Globus pallidus (tissue), 1 donor: ENCODE measurements at regions not wholly inside any gene's neighbourhood (a gene's known extent, or its start where the extent isn't known, plus 50 kb on each side); places are given as distances from the start of the nearest gene placed in this dataset.

ENCODE experiments used
- DNase-seq: peaks from one replicate; pipeline ENCODE4 v3.0.0-alpha.2; 2015; ENCODE audit warnings: low spot score

DNA sequence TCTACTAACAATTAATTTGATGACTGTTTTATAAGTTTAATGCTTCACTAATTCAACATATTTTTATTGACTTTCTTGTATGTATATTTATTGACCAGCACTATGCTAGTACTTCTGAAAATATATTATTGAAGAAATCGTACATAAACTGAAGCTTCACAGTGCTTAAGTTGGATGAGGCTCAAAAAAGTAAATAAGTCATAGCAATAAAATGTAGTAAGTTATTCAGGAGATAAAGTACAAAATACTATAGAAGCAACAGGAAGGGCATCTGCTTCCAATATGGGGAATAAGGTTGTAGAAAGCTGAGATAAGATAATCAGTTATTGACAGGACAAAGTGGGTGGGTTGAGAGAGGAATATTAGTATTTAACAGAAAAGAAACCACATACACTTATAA, 944.9 kb upstream of the MIR17HG start:
- DNase-seq = no peak

DNA sequence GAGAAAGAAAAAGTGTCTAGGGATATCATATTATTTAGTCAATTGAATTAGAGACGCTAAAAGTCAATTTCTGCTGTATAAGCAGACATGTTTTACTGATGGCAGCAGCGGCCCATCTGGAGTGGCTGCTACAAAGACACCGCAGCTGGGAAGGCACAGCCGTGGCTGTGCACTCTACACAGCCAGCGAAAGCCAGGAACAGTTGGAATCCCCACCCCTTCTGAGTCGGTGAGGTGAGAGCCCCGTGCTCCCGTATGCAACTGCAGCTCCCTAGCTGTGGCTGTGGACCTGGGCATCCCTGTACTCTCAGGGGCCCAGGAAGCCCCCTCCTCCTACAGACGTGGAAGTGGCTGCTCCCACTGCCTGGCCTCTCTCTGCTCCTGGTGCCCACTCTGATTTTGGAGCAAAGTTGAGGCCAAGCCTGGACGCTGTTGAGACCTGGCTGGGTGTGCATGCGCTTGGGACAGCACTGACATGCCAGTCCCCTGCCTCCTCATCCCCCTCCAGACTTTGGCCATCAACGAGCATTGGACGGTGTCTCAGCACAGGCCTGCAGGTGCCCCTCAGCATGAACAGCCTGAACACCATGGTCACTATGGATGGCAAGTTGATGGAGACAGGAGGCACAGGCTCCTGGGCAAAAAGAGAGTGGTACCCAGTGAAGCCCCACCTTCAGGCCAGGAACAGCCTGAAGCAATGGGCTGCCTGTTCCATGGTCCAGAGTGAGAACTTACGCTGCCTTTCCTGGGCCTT, 944.0 kb upstream of the MIR17HG start:
- no peak for DNase-seq

DNA sequence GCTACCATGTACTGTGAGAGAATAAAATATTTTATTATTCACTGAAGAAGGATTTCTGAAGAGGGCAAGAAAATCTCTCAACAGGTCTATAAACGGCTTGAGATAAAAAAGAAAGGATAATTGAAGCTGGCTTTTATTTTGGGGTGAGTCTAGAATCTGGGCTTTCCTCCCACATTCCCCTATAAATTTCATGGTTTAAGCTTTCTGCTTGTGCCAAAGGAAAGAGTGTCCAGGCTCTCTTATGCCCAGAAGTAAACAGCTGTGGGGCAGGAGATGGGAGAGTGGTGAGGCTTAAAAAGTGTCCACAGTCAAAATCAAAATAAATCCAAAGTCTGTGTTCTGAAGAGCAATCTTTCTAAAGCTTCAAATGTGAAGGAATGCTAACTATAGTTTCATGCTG, 942.2 kb upstream of the MIR17HG start:
- DNase-seq = no peak

DNA sequence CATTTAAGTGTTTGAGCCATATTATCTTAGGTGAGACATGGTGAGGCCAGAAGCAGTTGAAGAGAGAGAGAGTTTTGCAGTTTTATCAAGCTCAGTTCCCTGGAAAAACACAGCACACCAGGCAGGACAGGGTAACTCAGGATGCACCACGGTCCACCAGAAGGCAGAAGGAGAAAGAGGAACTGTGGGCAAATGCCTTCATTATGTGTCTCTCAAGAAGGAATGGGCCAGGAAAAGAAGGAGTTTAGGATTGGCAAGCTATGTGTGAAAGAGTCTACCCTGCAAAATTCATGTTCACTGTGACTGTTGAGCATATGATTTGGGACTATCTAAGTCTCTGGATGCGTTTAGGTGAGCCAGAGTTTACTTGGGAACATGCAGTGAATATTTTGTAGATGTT, 934.5 kb upstream of the MIR17HG start:
- DNase-seq = no peak

DNA sequence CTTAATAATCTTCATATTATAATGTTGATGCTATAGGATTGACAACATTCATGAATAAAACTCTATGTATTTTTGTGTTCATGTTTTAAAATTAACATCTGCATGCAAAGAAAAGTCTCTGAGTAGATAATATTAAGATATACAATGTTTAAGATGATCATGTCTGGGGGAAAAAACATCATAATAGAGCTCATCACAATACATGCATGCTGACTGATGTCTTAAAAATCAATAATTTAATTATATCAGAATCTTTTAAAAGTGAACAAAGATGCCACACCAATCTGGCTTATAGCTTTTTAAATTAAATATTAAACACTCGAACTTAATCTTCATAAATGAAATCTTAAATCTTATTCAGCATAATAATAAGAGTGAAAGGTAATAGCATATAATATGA, 933.9 kb upstream of the MIR17HG start:
- no peak for DNase-seq

DNA sequence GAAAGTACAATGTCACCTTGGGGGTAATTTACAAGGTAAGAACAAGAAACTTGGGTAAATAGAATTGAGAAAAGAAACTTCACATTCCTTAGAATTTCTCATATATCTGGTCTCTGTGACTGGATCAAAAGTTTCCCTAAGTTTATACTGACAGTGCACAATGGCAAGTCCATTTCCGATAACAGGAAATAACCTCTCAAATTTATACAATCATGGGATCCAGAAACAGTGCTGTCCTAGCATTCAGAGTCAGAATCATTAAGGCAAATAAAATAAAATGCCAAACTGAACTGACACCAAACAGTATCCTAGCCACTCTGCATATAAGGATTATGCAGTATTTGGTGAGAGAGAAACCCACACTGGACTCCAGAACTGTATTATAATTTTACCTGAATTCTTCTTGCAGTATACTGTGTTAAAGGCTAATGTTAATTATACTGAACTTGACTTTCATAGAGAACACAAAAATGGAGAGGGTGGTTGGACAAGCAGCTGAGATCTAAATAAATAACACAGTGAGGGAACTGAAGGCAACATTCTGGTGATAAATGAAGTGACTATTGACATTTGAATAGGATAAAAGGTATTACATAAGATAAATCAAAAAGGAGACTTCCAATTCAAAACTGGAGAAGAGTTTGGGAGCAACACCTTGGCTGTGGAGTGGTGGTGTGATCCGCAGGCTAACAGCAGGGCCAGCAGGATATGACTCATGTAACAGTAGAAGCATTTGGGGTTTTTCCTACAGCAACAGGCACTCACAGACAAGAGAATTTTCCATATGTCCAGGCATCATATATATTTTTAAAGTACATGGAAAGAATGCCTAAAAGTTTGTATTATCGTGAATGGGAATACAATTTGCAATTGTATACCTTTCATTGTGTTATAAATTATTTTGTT, 932.5 kb upstream of the MIR17HG start:
- DNase-seq = no peak

DNA sequence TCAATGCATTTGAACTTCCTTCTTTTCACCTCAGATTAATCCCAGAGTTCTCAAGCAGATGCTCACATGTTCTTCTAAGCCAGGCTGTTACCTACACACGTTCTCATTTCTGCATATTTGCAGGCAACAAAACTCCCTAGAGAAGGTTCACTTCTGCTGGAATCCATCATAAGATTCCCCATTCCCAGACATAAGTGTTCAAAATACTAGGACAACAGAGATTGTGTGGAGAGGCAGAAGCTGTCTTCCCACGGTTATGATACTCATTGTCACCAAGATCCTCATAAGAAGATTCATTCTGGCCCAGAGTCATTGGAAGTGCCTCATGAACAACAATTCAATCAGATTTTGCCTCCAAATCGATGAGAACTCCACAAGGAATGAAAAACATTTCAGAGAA, 931.6 kb upstream of the MIR17HG start:
- no peak for DNase-seq

DNA sequence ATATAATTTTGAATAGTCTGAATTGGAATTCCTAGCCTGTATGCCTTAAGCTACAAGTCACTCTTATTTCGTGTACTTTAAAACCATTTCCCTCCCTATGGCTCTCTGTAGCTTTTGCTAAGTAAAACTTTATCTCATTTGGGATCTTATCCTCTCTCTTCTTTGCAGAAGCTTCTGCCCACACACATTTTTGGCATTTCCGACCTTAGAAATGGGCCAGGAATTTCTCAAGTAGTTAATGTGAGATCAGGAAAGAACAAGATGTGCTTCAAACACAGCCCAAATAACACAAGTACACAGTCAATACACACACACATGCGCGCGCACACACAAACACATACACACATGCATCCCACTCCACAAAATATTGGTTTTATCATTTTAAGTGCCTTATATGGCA, 931.0 kb upstream of the MIR17HG start:
- DNase-seq = no peak

DNA sequence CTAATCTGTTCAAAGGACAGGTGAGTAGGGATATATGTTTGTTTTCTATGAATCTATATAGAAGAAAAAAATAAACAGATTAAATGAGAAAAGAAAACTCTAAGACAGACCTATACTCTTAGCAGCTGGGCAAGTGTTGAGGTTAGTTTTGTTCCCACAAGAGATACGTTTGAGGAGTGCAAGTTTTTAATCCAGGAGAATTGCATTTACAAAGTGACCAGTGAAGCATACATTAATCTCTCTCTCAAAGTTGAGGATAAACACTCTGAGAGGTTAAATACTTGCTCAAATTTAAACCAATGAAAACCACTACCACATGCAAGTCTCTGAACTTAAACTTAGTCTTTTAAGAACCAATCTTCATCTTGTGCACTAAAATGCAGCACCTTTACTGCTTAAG, 930.5 kb upstream of the MIR17HG start:
- DNase-seq = no peak

DNA sequence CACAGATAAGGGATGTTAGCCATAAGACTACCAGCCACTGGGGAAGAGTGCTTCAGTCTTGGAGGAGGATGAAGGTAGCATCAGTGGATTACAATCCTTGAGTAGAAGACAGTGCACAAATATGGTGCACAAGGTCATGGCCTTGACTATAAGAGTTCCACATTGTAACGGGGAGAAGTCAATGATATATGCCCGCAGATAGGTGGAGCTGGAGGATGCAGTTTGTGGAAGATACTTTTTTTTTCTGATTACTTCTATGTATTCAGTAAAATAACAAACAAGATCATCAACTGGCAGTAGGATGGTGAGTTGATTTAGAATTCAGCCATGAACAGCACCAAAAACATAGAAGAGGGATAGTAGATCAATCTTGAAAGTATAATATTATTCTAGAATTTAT, 926.8 kb upstream of the MIR17HG start:
- no peak for DNase-seq

DNA sequence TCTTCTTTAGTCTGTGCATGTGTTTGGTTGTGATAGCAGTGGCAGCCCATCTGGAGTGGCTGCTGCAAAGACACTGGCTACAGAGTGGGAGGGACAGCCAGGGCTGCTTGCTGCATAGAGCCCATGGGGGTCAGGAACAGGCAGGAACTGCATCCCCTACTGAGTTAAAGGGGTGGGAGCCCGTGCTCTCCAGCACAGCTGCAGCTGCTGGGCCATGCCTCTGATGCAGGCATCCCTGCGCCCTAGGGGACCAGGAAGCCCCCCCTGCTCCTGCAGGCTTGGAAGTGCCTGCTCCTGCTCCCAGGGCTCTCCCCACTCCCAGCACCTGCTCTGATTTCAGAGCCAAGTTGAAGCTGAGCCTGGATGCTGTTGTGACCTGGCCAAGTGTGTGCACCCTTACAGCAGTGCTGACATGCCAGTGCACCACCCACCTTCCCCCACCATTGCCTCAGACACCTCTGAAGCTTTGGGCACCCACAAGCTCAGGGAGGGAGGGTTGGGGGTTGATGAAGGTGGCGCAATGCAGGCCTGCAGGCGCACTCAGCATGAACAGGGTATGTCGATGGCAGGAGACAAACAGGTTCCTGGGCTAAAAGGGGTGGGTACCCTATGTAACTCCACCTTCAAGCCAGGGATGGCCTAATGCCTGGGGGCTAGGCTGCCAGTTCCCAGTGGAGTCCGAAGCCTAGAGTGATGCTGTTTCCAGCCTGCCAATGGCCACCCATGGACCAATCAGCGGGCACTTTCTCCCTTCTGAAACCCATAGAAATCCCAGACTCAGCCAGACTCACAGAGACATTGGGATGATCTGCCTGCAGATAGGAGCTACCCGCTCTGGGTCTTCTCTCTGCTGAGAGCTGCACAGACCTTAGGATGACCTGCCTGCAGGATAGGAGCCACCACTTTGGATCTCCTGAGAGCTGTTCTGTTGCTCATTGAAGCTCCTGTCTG, 919.9 kb upstream of the MIR17HG start:
- DNase-seq = no peak

DNA sequence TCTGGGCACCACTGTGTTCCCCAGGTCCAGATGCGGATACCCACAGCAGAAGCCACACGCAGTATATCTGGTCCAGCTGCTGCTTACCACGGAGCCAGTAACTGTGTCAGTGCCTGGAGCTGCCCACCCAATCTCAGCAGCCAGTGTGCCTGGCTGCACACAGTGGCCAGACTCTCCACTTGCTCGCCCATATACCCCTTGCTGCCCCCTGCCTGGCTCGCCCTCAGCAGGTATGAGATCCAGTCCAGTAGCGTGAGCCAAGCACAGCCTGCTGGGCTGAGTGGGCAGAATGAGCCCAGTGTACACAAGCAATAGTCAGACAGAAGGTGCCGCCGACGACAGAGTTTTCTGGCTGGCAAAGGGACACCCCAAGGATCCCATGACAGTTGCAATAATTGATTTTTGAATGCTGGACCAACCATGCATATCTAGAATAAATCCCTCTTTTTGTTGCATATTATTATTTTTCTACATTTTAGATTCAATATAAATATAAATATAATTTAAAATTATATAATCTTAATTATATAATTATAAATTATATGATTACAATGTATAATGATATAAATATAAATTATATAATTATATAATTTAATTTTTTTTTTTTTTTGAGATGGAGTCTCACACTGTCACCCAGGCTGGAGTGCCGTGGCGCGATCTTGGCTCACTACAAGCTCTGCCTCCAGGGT, 918.8 kb upstream of the MIR17HG start:
- no peak for DNase-seq

DNA sequence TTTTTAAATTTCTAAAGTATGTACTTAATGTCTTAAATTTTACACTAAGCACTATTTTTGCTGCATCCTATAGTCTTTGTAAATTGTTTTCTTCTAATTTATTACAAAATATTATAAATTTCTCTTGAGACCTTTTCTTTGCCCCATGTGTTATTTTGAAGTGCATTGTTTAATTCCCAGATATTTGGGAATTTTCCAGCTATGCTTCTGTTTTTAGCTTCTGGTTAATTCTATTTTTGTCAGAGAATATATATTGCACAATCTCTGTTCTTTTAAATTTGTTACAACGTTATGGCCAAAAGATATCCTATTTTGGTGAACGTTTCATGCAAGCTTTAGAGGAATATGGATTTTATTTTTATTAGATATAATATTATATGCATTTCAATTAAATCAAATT, 917.4 kb upstream of the MIR17HG start:
- DNase-seq = no peak

DNA sequence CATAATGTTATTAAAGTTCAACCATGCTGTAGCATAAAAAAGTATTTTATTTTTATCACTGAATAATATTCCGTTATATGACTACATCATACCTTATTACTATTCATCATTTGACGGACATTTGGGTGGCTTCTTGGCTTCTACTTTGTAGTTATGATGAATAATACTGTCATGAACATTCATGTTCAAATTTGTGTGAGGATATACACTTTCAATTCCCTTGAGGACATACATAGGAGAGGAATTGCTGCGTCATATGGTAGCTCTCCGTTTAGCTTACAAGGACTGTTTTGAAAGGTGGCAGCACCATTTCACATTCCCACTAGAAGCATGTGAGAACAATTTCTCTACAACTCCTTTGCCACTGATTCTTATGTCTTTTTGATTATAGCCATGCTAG, 910.8 kb upstream of the MIR17HG start:
- no peak for DNase-seq

DNA sequence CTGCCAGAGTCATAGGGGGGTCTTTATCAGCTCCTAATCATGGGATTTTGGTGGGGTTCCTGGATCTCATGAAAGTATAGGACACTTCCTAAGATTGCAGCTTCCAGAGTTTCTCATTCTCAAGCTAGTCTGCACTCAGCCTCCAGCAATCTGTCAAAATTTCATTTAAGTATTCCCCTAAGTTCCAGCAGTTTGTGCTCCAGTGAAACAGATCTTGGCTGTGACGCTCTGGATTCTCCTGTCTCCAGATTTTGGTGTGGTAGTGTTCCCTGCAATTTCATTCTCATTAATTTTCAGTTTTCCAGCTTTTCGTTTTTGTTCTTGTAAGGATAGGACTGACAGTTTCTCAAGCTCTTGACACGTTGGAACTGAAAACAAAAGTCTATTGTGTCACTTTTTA, 908.9 kb upstream of the MIR17HG start:
- no peak for DNase-seq

DNA sequence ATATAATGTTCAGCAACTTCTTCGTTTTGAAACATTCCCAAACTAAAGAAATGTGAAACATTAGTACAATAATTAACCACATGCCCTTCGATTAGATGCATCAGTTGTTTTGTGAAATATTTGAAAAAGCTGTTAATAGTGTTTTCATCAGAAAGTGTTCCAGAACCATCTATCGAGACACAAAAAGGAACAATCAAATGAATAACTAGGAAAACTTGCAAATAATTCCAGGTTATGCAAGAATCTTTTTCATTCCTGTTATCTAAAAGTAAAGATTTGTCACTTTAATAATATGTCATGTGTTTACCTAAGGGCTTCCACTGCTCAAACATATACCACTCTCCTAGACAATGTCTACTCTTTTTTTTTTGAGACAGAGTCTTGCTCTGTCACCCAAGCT, 904.2 kb upstream of the MIR17HG start:
- no peak for DNase-seq

DNA sequence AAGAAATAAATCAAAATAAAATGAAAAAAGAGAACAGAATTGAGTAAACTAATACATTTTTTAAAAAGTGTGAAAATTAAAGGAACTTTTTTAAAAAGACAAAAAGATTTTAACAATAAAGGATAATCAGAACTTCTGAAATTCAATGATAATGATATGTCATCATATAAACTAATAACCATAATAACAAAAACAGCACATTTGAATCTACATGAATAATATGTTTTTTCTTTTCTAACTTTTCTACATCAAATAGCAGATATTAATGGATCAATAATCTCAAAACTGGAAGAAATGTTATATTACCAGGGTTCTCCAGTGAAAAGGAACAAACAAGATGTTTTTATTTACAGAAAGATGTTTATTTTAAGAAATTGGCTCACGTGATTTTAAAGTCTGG, 903.3 kb upstream of the MIR17HG start:
- DNase-seq = no peak

DNA sequence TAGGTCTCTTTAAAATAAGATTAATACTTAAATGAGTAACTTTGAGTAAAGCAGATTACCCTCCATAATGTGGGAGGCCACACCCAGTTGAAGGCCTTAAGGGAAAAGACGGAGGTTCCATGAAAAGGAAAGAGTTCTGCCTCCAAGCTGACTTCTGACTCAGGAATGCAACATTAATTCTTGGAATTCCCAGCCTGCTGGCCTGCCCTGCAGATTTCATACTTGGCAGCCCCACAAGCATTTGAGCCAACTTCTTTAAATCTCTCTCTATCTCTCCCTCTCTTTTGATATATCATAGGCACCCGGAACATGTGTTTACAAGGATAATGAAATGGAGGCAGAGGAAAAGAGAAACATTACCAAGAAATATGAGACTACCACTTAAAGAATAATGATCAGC, 902.3 kb upstream of the MIR17HG start:
- no peak for DNase-seq

DNA sequence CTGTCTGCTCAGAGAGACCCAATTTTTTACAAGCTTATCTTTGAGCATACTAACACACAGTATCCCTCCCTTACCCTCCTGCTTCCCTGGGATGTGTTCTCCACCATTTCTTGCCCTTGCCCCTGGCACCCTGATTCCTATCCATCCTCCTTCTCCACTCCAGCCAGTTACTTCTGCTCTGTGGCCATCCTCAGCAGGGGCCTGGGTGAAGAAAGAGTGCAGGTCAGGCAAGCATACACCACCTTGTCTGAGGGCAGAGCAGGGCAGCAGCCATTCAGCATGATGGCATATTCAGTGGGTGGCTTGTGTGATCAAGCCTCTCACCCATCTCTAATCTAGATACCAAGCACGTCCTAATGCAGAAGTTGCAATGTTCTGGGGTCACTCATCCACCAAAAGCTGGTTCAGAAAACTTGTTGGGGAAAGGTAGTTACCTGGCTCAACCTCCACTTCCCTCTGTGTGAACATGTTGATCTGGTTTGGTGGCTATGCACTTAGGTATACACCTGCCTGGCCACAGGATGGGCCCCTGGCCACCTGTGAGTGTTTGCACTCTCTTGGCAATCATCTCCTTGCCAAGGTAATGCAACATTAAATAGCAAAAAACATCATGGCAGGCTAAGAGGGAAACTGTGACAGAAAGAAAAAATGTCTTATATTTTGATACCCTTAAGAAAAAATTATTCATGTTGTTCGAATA, 900.3 kb upstream of the MIR17HG start:
- no peak for DNase-seq

DNA sequence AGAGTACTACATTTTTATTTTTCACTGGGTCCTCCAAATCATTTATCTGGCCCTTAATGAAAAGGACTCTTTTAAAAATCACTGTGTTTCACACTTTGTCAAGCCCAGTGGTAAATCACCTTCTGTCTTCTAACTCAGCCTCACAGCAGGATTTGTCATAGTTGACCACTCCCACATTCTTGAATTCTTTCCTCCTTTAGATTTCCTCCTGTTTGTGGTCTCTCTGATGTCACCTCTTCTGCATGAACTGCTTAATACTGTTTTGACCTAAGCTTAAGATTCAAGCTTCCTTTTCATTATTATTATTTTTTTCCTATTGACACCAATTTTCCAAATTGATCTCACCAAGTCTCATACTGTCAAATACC, 899.8 kb upstream of the MIR17HG start:
- no peak for DNase-seq

DNA sequence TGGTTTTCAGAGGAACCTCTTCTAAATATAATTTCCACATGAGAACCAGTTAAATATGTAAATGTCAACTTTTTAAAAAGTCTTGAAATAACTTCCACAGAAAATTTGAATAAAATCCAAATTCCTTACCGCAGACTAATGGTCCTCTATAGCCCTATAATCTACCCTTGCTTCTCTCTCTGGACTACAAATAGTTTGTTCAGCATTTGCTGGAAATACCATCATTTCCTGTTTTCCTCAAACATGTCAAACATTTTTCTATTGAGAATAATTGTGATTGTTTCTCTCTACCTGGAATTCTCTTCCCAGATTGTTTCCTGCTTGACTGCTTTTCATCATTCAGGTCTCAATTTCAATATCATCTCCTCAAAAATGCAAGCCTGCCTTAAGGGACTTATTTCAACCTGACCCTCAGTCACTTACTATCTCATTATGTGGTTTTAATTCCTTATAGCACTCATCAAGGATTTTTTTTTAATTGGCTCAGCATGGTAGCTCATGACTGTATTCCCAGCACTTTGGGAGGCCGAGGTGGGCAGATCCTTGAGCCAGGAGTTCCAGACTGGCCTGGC, 898.9 kb upstream of the MIR17HG start:
- DNase-seq = no peak
